Astrocyte of the cerebellum (primary cell): ENCODE measurements at regions not wholly inside any gene's neighbourhood (a gene's known extent, or its start where the extent isn't known, plus 50 kb on each side); places are given as distances from the start of the nearest gene placed in this dataset.

Source experiments
- DNase-seq: peaks from one replicate; pipeline ENCODE4 v3.0.0-alpha.2; 2011; ENCODE audit warnings: low read depth
- H3K4me3 ChIP-seq: 2 replicates; pipeline ENCODE4 v1.5.1; 2011; ENCODE audit warnings: mild to moderate bottlenecking, low read depth, low read length, moderate library complexity
- CTCF ChIP-seq: IDR thresholded peaks from 2 replicates; pipeline ENCODE4 v1.5.1; 2012; ENCODE audit warnings: low read length, low read depth, moderate library complexity, mild to moderate bottlenecking; ENCODE audit errors: missing control alignments
- in situ Hi-C: cut with HindIII; loops from 2 replicates; pipeline ENCODE4 v1.10.0; 2017; ENCODE audit warnings: low sequenced_read_pairs

DNA sequence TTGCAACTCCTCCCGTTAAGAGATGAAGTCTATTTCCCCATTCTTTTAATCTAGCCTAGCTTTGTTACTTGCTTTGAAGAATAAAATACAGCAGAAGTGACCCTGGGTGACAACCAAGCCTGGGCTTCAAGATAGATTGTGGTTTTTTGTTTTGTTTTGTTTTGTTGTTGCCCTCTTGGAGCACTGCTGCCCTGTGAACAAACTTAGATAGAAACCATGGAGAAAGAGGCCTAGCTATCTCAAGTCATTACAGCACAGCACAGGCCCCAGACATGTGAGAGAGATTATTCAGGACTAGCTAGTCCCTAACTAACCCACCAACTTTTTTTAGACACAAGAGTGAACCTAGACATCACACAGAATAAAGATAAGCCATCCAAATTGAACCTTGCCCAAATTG lies 475.2 kb downstream of the EPHA7 start:
- in situ Hi-C loops, result no loop called here
- no peak for TF ChIP-seq CTCF
- H3K4me3 ChIP-seq, result no peak overlapping the region
- DNase-seq, result no peak

DNA sequence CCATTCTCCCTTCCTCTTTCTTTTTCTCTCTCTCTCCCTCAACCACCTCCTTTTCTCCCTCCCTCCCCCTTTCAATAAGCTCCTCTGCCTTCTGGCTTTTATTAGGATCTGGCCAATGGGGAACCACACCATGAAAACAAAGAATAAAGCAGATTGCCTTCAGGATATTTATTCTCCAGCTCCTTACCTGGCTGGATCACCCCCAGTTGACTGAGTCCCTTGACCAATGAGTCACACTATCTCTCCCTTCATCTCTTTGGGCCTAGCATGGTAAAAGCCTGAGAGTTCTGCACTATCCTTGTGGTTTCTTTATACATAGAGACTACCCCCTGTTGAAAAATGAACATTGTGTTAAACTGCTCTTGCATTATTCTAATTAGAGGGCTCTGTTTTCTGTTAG lies 476.8 kb downstream of the EPHA7 start:
- in situ Hi-C loops, result no loop called here
- DNase-seq, result no peak

GRCh38 chr6:92934625-92935024 lies 484.7 kb downstream of the EPHA7 start:
- H3K4me3 ChIP-seq, result no peak overlapping the region
- no peak for DNase-seq
- in situ Hi-C loops, result no loop called here
- no peak for TF ChIP-seq CTCF

More for the DNA sequence above, 476.8 kb downstream of the EPHA7 start:
- TF ChIP-seq CTCF, result no peak
- H3K4me3 ChIP-seq, result no peak overlapping the region

- no peak overlapping the region for H3K4me3 ChIP-seq
- no peak for TF ChIP-seq CTCF
- in situ Hi-C loops, result no loop called here
- no peak for DNase-seq
These were observed 489.2 kb downstream of the EPHA7 start for GRCh38 chr6:92930171-92930570.

GRCh38 chr6:92922216-92922806 lies 497.0 kb downstream of the EPHA7 start:
- no peak overlapping the region for H3K4me3 ChIP-seq
- in situ Hi-C loops, result no loop called here
- no peak for TF ChIP-seq CTCF
- DNase-seq, result no peak

DNA sequence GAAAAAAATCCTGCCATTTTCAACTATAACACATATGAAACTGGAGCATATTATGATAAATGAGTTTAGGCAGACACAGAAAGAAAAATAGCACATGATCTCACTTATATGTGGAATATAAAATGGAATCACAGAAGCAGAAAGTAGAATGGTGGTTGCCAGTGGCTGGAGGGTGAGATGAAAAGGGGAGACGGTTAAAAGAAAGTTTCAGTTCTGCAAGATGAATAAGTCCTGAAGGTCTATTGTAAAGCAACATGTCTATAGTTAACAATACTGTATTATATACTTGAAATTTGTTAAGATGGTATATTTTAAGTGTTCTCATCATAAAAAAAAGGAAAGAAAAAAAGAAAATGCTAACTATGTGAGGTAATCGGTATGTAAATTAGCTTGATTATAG lies 503.9 kb downstream of the EPHA7 start:
- in situ Hi-C loops, result no loop called here
- TF ChIP-seq CTCF, result no peak
- H3K4me3 ChIP-seq, result no peak overlapping the region
- no peak for DNase-seq
